Left colon (tissue), 2 donors: ENCODE measurements at regions not wholly inside any gene's neighbourhood (a gene's known extent, or its start where the extent isn't known, plus 50 kb on each side); places are given as distances from the start of the nearest gene placed in this dataset.

Experiments
- ATAC-seq: fragments of 200-7000 bp; cut with Tn5 transposase; one replicate; pipeline ENCODE4 v1.9.1; 2020; ENCODE audit warnings: mild to moderate bottlenecking, moderate library complexity
- DNase-seq, 2 donors: peaks; one replicate each; pipeline ENCODE4 v3.0.0-alpha.2; 2020
- intact Hi-C, 2 donors: fragments of 100-400 bp; cut with DNase I in 1 of 2; cut with micrococcal nuclease in 1 of 2; formaldehyde crosslinking; loops; one replicate each; pipeline versions ENCODE4 v1.11.2 to v1.14.0; 2022; cut with DNase I, micrococcal nuclease
- donor health status: DM: no; HTN: no; CAD: no.
- donor health status: DM: yes; HTN: yes; CAD: no.

DNA sequence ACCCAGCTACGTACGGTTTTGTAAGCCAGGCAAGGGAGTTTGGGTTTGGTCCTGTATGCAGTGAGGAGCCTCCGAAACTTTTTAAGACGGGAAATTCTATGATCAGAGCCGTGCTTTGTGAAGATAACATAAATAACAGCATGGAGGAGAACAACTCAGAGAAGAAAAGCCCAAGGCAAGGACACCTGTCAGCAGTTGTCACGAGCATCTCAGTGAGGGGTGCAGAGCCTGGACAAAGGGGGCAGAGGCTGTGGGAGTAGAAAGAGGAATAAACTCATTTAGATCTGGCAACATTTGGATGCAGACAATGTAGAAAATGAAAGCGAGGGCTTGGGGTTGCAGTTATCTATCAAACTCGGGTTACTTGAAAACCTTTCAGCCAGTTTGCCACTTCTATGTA, 64.5 kb downstream of the CAVIN2 start:
- ATAC-seq (no peak), DNase-seq (no peak)
- intact Hi-C loops, result no loop called here

GRCh38 chr2:191783416-191783815, 63.5 kb downstream of the CAVIN2 start:
- no peak for ATAC-seq
- intact Hi-C loops, result no loop called here
- DNase-seq, result no peak
